H1 (cell line): ENCODE measurements at regions not wholly inside any gene's neighbourhood (a gene's known extent, or its start where the extent isn't known, plus 50 kb on each side); places are given as distances from the start of the nearest gene placed in this dataset.

Experiments
- CHD7 ChIP-seq: fragments of 300-600 bp; sonication (generic); IDR thresholded peaks from 2 replicates; pipeline ENCODE4 v1.7.1; 2012; ENCODE audit warnings: low read length, moderate library complexity, mild to moderate bottlenecking, inconsistent platforms; ENCODE audit not compliant: insufficient replicate concordance
- FOSL1 ChIP-seq: IDR thresholded peaks from 2 replicates; pipeline ENCODE4 v1.6.1; 2011; ENCODE audit warnings: mild to moderate bottlenecking, low read depth, low read length, moderate library complexity; ENCODE audit not compliant: insufficient read depth
- GTF2F1 ChIP-seq: IDR thresholded peaks from 2 replicates; pipeline ENCODE4 v1.6.1; 2012; ENCODE audit warnings: low read depth, low read length, improper control_type of control experiment, borderline replicate concordance
- RAD21 ChIP-seq, 2 experiments: IDR thresholded peaks in 1 of 2; conservative IDR thresholded peaks in 1 of 2; 2 replicates each; pipeline ENCODE4 v1.6.1; 2011; ENCODE audit warnings: low read depth in 2 of 2, low read length in 2 of 2, improper control_type of control experiment in 1 of 2, inconsistent platforms in 1 of 2, mild to moderate bottlenecking in 1 of 2, moderate library complexity in 1 of 2

GRCh38 chr12:58668233-58668632 is 252.1 kb downstream of the LRIG3 start (continued):
- TF ChIP-seq GTF2F1 (no peak), CHD7 (no peak), RAD21 (IDR thresholded peaks at IDR 0.05 in 1 of 2, conservative IDR thresholded peaks at IDR 0.05 in 1 of 2; ENCODE audit: low read depth in 2 of 2, low read length in 2 of 2) (no peak), FOSL1 (no peak)
